Activated naive CD8-positive, alpha-beta T cell treated with anti-CD3 and anti-CD28 coated beads, Interleukin-2, amount 10 ng/mL, durations not matched to agents 7 days and 5 days (primary cell): ENCODE measurements at regions not wholly inside any gene's neighbourhood (a gene's known extent, or its start where the extent isn't known, plus 50 kb on each side); places are given as distances from the start of the nearest gene placed in this dataset.

Experiments
- ATAC-seq: fragments of 150-1000 bp; cut with Tn5 transposase; one replicate; pipeline ENCODE4 v1.10.0; 2021; ENCODE audit warnings: low read depth, moderate library complexity
- POLR2A ChIA-PET: fragments of 350-600 bp; sonication (Branson Sonifier 250); formaldehyde crosslinking; loops from one replicate; lab custom pipeline; 2021; ENCODE audit warnings: antibody characterized with exemption; lab: Charles Lee
- DNase-seq: peaks from one replicate; pipeline ENCODE4 v3.0.0; 2021
- H3K27ac Mint-ChIP-seq: one replicate; pipeline ENCODE4 v1.8.0; 2022; ENCODE audit warnings: mild to moderate bottlenecking, mixed read lengths
- H3K27me3 Mint-ChIP-seq: one replicate; pipeline ENCODE4 v1.8.0; 2022; ENCODE audit warnings: mild to moderate bottlenecking, moderate library complexity, mixed read lengths
- H3K36me3 Mint-ChIP-seq: one replicate; pipeline ENCODE4 v1.8.0; 2021; ENCODE audit warnings: mild to moderate bottlenecking, mixed read lengths
- H3K4me1 Mint-ChIP-seq: one replicate; pipeline ENCODE4 v1.8.0; 2021; ENCODE audit warnings: mixed read lengths
- H3K4me3 Mint-ChIP-seq: one replicate; pipeline ENCODE4 v1.8.0; 2022; ENCODE audit warnings: mild to moderate bottlenecking, moderate library complexity, mixed read lengths
- H3K9me3 Mint-ChIP-seq: one replicate; pipeline ENCODE4 v1.8.0; 2021; ENCODE audit warnings: mixed read lengths

- no peak overlapping the region for H3K27ac Mint-ChIP-seq
These were observed 56.6 kb upstream of the APP start for GRCh38 chr21:26227130-26227529.

GRCh38 chr21:26226724-26227123 lies 56.2 kb upstream of the APP start:
- no peak overlapping the region for H3K27ac Mint-ChIP-seq
- POLR2A ChIA-PET: no interaction called here
- DNase-seq: no peak
- ATAC-seq: no peak
- no peaks in the 10 kb centered on the region for H3K36me3 Mint-ChIP-seq
- H3K4me1 Mint-ChIP-seq: no peaks in the 10 kb centered on the region
- peaks cover 3% of the 10 kb centered on the region for H3K27me3 Mint-ChIP-seq
- H3K9me3 Mint-ChIP-seq: no peaks in the 10 kb centered on the region
- H3K4me3 Mint-ChIP-seq: no peak overlapping the region

More at GRCh38 chr21:26227130-26227529, 56.6 kb upstream of the APP start:
- Mint-ChIP-seq H3K36me3 (no peaks in the 10 kb centered on the region), H3K9me3 (no peaks in the 10 kb centered on the region), H3K4me1 (no peaks in the 10 kb centered on the region), H3K4me3 (no peak overlapping the region), H3K27me3 (peaks cover 3% of the 10 kb centered on the region)
- ATAC-seq (no peak), DNase-seq (no peak)
- POLR2A ChIA-PET: no interaction called here

- Mint-ChIP-seq H3K4me3 (no peak overlapping the region), H3K4me1 (no peaks in the 10 kb centered on the region), H3K9me3 (no peaks in the 10 kb centered on the region), H3K27ac (no peak overlapping the region), H3K27me3 (peaks cover 3% of the 10 kb centered on the region), H3K36me3 (no peaks in the 10 kb centered on the region)
- POLR2A ChIA-PET: no interaction called here
- ATAC-seq: no peak
- DNase-seq: no peak
These were observed 54.5 kb upstream of the APP start for GRCh38 chr21:26225046-26225445.

- no peak overlapping the region for H3K27ac Mint-ChIP-seq
- no peaks in the 10 kb centered on the region for H3K36me3 Mint-ChIP-seq
- H3K27me3 Mint-ChIP-seq: peaks cover 3% of the 10 kb centered on the region
- no peaks in the 10 kb centered on the region for H3K4me1 Mint-ChIP-seq
- H3K9me3 Mint-ChIP-seq: no peaks in the 10 kb centered on the region
- DNase-seq (no peak), ATAC-seq (no peak)
- POLR2A ChIA-PET: no interaction called here
- H3K4me3 Mint-ChIP-seq: no peak overlapping the region
These were observed 53.8 kb upstream of the APP start for GRCh38 chr21:26224366-26224765.
